ENCODE measurements at regions not wholly inside any gene's neighbourhood (a gene's known extent, or its start where the extent isn't known, plus 50 kb on each side); places are given as distances from the start of the nearest gene placed in this dataset.

DNA sequence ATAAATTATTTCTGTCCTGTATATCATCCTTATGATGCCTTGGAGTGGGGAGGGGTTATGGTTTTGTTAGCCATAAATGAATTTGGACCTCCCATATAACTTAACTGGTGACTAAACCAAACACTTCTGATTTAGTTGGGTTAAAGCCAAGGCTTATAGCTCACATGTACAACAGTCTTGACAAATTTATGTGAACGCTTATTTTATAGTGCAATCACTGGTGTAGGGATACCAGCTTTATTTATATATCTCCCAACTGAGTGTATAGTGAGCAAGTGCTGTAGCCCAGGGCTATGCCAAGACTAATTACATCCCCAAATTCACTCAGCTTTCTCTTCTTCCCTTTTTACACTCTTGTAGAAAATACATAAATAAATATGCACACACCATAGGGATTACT, 956.2 kb downstream of the SORCS3 start:
- CTCF ChIA-PET, result no interaction called here
- Histone ChIP-seq H3K9me3 (no peaks in the 10 kb centered on the region), H3K4me3 (no peak overlapping the region), H3K4me1 (no peaks in the 10 kb centered on the region), H3K27ac (no peak overlapping the region), H3K4me2 (no peak overlapping the region)
- FAIRE-seq (no peak), ATAC-seq (no peak), DNase-seq (ENCODE audit: low read depth in 1 of 2, low spot score in 1 of 2) (no peak)
- POLR2A ChIA-PET, result no interaction called here
- no peak for TF ChIP-seq SREBF2 (IDR thresholded peaks at IDR 0.05)
- no peak for TF ChIP-seq EHF (CRISPR knock-in tag; IDR thresholded peaks at IDR 0.05)
- no peak for TF ChIP-seq SMC3 (IDR thresholded peaks at IDR 0.05)
- TF ChIP-seq, protein P1, sequence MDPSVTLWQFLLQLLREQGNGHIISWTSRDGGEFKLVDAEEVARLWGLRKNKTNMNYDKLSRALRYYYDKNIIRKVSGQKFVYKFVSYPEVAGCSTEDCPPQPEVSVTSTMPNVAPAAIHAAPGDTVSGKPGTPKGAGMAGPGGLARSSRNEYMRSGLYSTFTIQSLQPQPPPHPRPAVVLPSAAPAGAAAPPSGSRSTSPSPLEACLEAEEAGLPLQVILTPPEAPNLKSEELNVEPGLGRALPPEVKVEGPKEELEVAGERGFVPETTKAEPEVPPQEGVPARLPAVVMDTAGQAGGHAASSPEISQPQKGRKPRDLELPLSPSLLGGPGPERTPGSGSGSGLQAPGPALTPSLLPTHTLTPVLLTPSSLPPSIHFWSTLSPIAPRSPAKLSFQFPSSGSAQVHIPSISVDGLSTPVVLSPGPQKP (IDR thresholded peaks at IDR 0.05; ENCODE audit: low read depth, low read length), result no peak
- TF ChIP-seq TP53 (CRISPR knock-in tag; IDR thresholded peaks at IDR 0.05), result no peak
- TF ChIP-seq CEBPB (IDR thresholded peaks at IDR 0.05), result no peak
- TF ChIP-seq, protein P2, sequence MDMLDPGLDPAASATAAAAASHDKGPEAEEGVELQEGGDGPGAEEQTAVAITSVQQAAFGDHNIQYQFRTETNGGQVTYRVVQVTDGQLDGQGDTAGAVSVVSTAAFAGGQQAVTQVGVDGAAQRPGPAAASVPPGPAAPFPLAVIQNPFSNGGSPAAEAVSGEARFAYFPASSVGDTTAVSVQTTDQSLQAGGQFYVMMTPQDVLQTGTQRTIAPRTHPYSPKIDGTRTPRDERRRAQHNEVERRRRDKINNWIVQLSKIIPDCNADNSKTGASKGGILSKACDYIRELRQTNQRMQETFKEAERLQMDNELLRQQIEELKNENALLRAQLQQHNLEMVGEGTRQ (IDR thresholded peaks at IDR 0.05), result no peak
- TF ChIP-seq, protein P3, sequence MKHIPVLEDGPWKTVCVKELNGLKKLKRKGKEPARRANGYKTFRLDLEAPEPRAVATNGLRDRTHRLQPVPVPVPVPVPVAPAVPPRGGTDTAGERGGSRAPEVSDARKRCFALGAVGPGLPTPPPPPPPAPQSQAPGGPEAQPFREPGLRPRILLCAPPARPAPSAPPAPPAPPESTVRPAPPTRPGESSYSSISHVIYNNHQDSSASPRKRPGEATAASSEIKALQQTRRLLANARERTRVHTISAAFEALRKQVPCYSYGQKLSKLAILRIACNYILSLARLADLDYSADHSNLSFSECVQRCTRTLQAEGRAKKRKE (CRISPR knock-in tag; IDR thresholded peaks at IDR 0.05; ENCODE audit: low read depth), result no peak
- no peak for TF ChIP-seq HDAC2 (IDR thresholded peaks at IDR 0.05)
- no peak for TF ChIP-seq NR3C1 (IDR thresholded peaks at IDR 0.05)
- no peak for TF ChIP-seq HOXB5 (CRISPR knock-in tag; IDR thresholded peaks at IDR 0.05)
- TF ChIP-seq RFX5 (IDR thresholded peaks at IDR 0.05), result no peak
- TF ChIP-seq TFCP2L1 (CRISPR knock-in tag; IDR thresholded peaks at IDR 0.05), result no peak
- TF ChIP-seq FOSL2 (IDR thresholded peaks at IDR 0.05), result no peak
- no peak for TF ChIP-seq FOSL2 (CRISPR knock-in tag; IDR thresholded peaks at IDR 0.05)
- TF ChIP-seq EP300 (IDR thresholded peaks at IDR 0.05), result no peak
- TF ChIP-seq ZFP36 (IDR thresholded peaks at IDR 0.05; ENCODE audit: borderline replicate concordance, partially characterized antibody), result no peak
- no peak for TF ChIP-seq MYC (IDR thresholded peaks at IDR 0.05; ENCODE audit: borderline replicate concordance, low read length)
- TF ChIP-seq RARB (CRISPR knock-in tag; IDR thresholded peaks at IDR 0.05), result no peak
- no peak for TF ChIP-seq EHMT2 (IDR thresholded peaks at IDR 0.05; ENCODE audit: low read depth)
- TF ChIP-seq FOSB (CRISPR knock-in tag; IDR thresholded peaks at IDR 0.05), result no peak
- WGBS (ENCODE audit: missing lambda C conversion rate), result 4% methylated on average over 1 of the region's 1 CpG

DNA sequence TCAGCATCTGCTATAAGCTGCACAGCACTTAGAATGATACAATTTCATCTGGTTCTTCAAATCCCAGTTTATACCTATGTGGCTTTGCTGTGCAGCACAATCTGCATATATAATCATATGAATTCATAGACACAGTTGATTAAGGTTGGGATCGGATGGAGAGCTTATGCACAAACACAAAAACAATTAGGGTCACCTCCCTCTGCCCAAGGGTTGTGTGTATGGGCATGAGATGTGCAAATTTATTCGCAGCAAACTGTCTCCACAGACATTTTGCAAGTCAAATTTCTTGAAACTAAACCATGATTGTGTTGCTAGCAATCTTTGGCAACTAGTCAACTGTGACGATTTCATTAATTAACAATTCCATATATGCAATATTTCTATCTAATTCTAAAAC, 955.7 kb downstream of the SORCS3 start:
- TF ChIP-seq KDM5A (IDR thresholded peaks at IDR 0.05), result no peak
- TF ChIP-seq BHLHE40 (IDR thresholded peaks at IDR 0.05; ENCODE audit: low read depth, low read length), result no peak
- TF ChIP-seq, protein P4, sequence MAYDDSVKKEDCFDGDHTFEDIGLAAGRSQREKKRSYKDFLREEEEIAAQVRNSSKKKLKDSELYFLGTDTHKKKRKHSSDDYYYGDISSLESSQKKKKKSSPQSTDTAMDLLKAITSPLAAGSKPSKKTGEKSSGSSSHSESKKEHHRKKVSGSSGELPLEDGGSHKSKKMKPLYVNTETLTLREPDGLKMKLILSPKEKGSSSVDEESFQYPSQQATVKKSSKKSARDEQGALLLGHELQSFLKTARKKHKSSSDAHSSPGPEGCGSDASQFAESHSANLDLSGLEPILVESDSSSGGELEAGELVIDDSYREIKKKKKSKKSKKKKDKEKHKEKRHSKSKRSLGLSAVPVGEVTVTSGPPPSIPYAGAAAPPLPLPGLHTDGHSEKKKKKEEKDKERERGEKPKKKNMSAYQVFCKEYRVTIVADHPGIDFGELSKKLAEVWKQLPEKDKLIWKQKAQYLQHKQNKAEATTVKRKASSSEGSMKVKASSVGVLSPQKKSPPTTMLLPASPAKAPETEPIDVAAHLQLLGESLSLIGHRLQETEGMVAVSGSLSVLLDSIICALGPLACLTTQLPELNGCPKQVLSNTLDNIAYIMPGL (CRISPR knock-in tag; IDR thresholded peaks at IDR 0.05; ENCODE audit: borderline replicate concordance), result no peak
- TF ChIP-seq POLR2AphosphoS2 (conservative IDR thresholded peaks at IDR 0.05; ENCODE audit: low read length), result no peak
- no peak for TF ChIP-seq JUN (IDR thresholded peaks at IDR 0.05)
- no peak for TF ChIP-seq RAD21 (conservative IDR thresholded peaks at IDR 0.05 in 1 of 2, IDR thresholded peaks at IDR 0.05 in 1 of 2)
- TF ChIP-seq ZNF302 (CRISPR knock-in tag; IDR thresholded peaks at IDR 0.05), result no peak
- no peak for TF ChIP-seq SREBF2 (IDR thresholded peaks at IDR 0.05)
- TF ChIP-seq, protein P5, sequence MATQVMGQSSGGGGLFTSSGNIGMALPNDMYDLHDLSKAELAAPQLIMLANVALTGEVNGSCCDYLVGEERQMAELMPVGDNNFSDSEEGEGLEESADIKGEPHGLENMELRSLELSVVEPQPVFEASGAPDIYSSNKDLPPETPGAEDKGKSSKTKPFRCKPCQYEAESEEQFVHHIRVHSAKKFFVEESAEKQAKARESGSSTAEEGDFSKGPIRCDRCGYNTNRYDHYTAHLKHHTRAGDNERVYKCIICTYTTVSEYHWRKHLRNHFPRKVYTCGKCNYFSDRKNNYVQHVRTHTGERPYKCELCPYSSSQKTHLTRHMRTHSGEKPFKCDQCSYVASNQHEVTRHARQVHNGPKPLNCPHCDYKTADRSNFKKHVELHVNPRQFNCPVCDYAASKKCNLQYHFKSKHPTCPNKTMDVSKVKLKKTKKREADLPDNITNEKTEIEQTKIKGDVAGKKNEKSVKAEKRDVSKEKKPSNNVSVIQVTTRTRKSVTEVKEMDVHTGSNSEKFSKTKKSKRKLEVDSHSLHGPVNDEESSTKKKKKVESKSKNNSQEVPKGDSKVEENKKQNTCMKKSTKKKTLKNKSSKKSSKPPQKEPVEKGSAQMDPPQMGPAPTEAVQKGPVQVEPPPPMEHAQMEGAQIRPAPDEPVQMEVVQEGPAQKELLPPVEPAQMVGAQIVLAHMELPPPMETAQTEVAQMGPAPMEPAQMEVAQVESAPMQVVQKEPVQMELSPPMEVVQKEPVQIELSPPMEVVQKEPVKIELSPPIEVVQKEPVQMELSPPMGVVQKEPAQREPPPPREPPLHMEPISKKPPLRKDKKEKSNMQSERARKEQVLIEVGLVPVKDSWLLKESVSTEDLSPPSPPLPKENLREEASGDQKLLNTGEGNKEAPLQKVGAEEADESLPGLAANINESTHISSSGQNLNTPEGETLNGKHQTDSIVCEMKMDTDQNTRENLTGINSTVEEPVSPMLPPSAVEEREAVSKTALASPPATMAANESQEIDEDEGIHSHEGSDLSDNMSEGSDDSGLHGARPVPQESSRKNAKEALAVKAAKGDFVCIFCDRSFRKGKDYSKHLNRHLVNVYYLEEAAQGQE (IDR thresholded peaks at IDR 0.05), result no peak
- no peak for TF ChIP-seq ZC3H11A (IDR thresholded peaks at IDR 0.05)
- TF ChIP-seq RCOR1 (IDR thresholded peaks at IDR 0.05; ENCODE audit: low read depth, low read length), result no peak
- TF ChIP-seq EP300 (IDR thresholded peaks at IDR 0.05), result no peak
- TF ChIP-seq, protein P6, sequence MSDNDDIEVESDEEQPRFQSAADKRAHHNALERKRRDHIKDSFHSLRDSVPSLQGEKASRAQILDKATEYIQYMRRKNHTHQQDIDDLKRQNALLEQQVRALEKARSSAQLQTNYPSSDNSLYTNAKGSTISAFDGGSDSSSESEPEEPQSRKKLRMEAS (IDR thresholded peaks at IDR 0.05), result no peak
- no peak for TF ChIP-seq GATA3 (IDR thresholded peaks at IDR 0.05; ENCODE audit: borderline replicate concordance)
- TF ChIP-seq RFX5 (IDR thresholded peaks at IDR 0.05), result no peak
- no peak for TF ChIP-seq TFCP2L1 (CRISPR knock-in tag; IDR thresholded peaks at IDR 0.05)
- FAIRE-seq (no peak), DNase-seq (ENCODE audit: low read depth in 1 of 2, low spot score in 1 of 2) (no peak), ATAC-seq (no peak)
- 15% methylated on average over 3 of the region's 3 CpGs for WGBS (ENCODE audit: missing lambda C conversion rate)
- ChIA-PET POLR2A (no interaction called here), CTCF (no interaction called here)
- Histone ChIP-seq H3K4me1 (no peaks in the 10 kb centered on the region), H3K4me2 (no peak overlapping the region), H3K27ac (no peak overlapping the region), H3K9me3 (no peaks in the 10 kb centered on the region), H3K4me3 (no peak overlapping the region)
